Psoas muscle (tissue), 7 donors: ENCODE measurements at regions not wholly inside any gene's neighbourhood (a gene's known extent, or its start where the extent isn't known, plus 50 kb on each side); places are given as distances from the start of the nearest gene placed in this dataset.
"Not testable (repeated sequence)": the region's sequence is repeated elsewhere in the genome, so short reads cannot be mapped to it uniquely, and the experiment has no call there.

Experiments
- ATAC-seq, 4 donors: fragments of 200-7000 bp; cut with Tn5 transposase; one replicate each; pipeline ENCODE4 v1.9.1; 2020; ENCODE audit warnings: moderate library complexity in 3 of 4, mild to moderate bottlenecking in 2 of 4
- DNase-seq, 2 donors: peaks; one replicate each; pipeline ENCODE4 v3.0.0-alpha.2; 2020
- H3K27ac ChIP-seq: fragments of 200-600 bp; one replicate; pipeline ENCODE4 v1.8.0; 2022
- H3K27me3 ChIP-seq, 3 donors: fragments of 200-600 bp in 1 of 3; one replicate each; pipeline versions ENCODE4 v1.6.1 to v1.8.0; 2013 to 2022; ENCODE audit warnings: low read length in 2 of 3, mild to moderate bottlenecking in 2 of 3, moderate library complexity in 1 of 3; ENCODE audit not compliant: insufficient read depth in 3 of 3
- H3K36me3 ChIP-seq, 2 donors: fragments of 200-600 bp in 1 of 2; one replicate each; pipeline versions ENCODE4 v1.6.1 to v1.8.0; 2013 to 2022; ENCODE audit warnings: low read depth in 1 of 2, mild to moderate bottlenecking in 1 of 2, moderate library complexity in 1 of 2; ENCODE audit not compliant: insufficient read depth in 1 of 2
- H3K4me1 ChIP-seq: fragments of 200-600 bp; one replicate; pipeline ENCODE4 v1.8.0; 2022
- H3K4me3 ChIP-seq: fragments of 200-600 bp; one replicate; pipeline ENCODE4 v1.8.0; 2022; ENCODE audit warnings: mild to moderate bottlenecking
- H3K9me3 ChIP-seq: fragments of 200-600 bp; one replicate; pipeline ENCODE4 v1.8.0; 2022
- CTCF ChIP-seq: fragments of 200-600 bp; IDR thresholded peaks from one replicate; pipeline ENCODE4 v1.8.0; 2022; ENCODE audit warnings: antibody characterized with exemption
- WGBS, 3 donors: extraction: QIAGEN DNeasy Blood & Tissue Kit; methylation state at CpG; one replicate each; pipeline versions ENCODE4 v1.1.6 to v1.1.7; 2013; 5-methylcytosine and 5-hydroxymethylcytosine counted together
- intact Hi-C, 2 donors: fragments of 100-400 bp; cut with DNase I; formaldehyde crosslinking; loops; one replicate each; pipeline versions ENCODE4 v1.11.0 to v1.14.2; 2022
- donor health status: healthy with polysubstance abuse.
- donor health status: DM: no; HTN: no; CAD: no; lungs with moderate emphysema.
- donor health status: Bipolar disorder and iron deficiency.
- donor health status: healthy.
- donor health status: DM: yes; HTN: yes; CAD: no.
- donor health status: DM: no; HTN: no; CAD: no.
- donor health status: DM: yes; HTN: yes; CAD: no.

GRCh38 chr2:185268651-185269050 lies 470.0 kb upstream of the FSIP2 start:
- Histone ChIP-seq H3K4me1 (no peaks in the 10 kb centered on the region), H3K36me3 (no peaks in the 10 kb centered on the region), H3K27ac (no peak overlapping the region), H3K27me3 (no peaks in the 10 kb centered on the region), H3K4me3 (no peak overlapping the region), H3K9me3 (no peaks in the 10 kb centered on the region)
- WGBS, 3 donors: 88 to 93% (median 89%) methylated on average over 3 of the region's 3 CpGs
- intact Hi-C loops: no loop called here
- no peak for TF ChIP-seq CTCF
- ATAC-seq (no peak), DNase-seq (no peak)

- 82 to 88% (median 84%) methylated on average over 4 of the region's 4 CpGs for WGBS, 3 donors
- DNase-seq: no peak
Observed at GRCh38 chr2:185274718-185275484, 463.7 kb upstream of the FSIP2 start.

GRCh38 chr2:185275979-185276378 lies 462.6 kb upstream of the FSIP2 start:
- 75 to 81% (median 75%) methylated on average over 3 of the region's 3 CpGs for WGBS, 3 donors

More at GRCh38 chr2:185274718-185275484, 463.7 kb upstream of the FSIP2 start:
- Histone ChIP-seq H3K27me3 (no peaks in the 10 kb centered on the region), H3K36me3 (no peaks in the 10 kb centered on the region), H3K27ac (no peak overlapping the region), H3K4me3 (no peak overlapping the region), H3K9me3 (no peaks in the 10 kb centered on the region), H3K4me1 (no peaks in the 10 kb centered on the region)
- ATAC-seq: no peak
- intact Hi-C loops: no loop called here
- no peak for TF ChIP-seq CTCF

GRCh38 chr2:185278761-185279160 lies 459.8 kb upstream of the FSIP2 start:
- no peaks in the 10 kb centered on the region for H3K36me3 ChIP-seq

More at GRCh38 chr2:185275979-185276378, 462.6 kb upstream of the FSIP2 start:
- H3K27ac ChIP-seq, H3K36me3 ChIP-seq, H3K9me3 ChIP-seq, H3K4me1 ChIP-seq, DNase-seq, ATAC-seq, intact Hi-C loops, H3K27me3 ChIP-seq, H3K4me3 ChIP-seq: not testable (repeated sequence)

GRCh38 chr2:185279999-185280398 lies 458.6 kb upstream of the FSIP2 start:
- DNase-seq (no peak), ATAC-seq (no peak)
- H3K4me1 ChIP-seq: no peaks in the 10 kb centered on the region
- intact Hi-C loops: no loop called here
- no peaks in the 10 kb centered on the region for H3K36me3 ChIP-seq
- no peak for TF ChIP-seq CTCF
- H3K4me3 ChIP-seq: no peak overlapping the region
- H3K27ac ChIP-seq: no peak overlapping the region
- H3K27me3 ChIP-seq: no peaks in the 10 kb centered on the region
- no peaks in the 10 kb centered on the region for H3K9me3 ChIP-seq

More at GRCh38 chr2:185278761-185279160, 459.8 kb upstream of the FSIP2 start:
- H3K4me1 ChIP-seq: no peaks in the 10 kb centered on the region
- no peaks in the 10 kb centered on the region for H3K9me3 ChIP-seq
- no peak for TF ChIP-seq CTCF
- DNase-seq (no peak), ATAC-seq (no peak)
- H3K27me3 ChIP-seq: no peaks in the 10 kb centered on the region
- intact Hi-C loops: no loop called here
- no peak overlapping the region for H3K27ac ChIP-seq
- H3K4me3 ChIP-seq: no peak overlapping the region
- WGBS, 3 donors: 73 to 81% (median 74%) methylated on average over 2 of the region's 2 CpGs
